BLaER1 (cell line): ENCODE measurements at regions not wholly inside any gene's neighbourhood (a gene's known extent, or its start where the extent isn't known, plus 50 kb on each side); places are given as distances from the start of the nearest gene placed in this dataset.

ENCODE experiments used
- H3K27ac ChIP-seq: shearing (Covaris generic); formaldehyde crosslinking; 2 replicates; pipeline ENCODE4 v1.8.1; 2022
- H3K27me3 ChIP-seq: shearing (Covaris generic); formaldehyde crosslinking; 2 replicates; pipeline ENCODE4 v1.8.1; 2022
- H3K36me3 ChIP-seq: shearing (Covaris generic); formaldehyde crosslinking; 2 replicates; pipeline ENCODE4 v1.8.1; 2022
- H3K4me1 ChIP-seq: shearing (Covaris generic); formaldehyde crosslinking; 2 replicates; pipeline ENCODE4 v1.8.1; 2022
- H3K4me2 ChIP-seq: shearing (Covaris generic); formaldehyde crosslinking; 2 replicates; pipeline ENCODE4 v1.8.1; 2022
- H3K4me3 ChIP-seq: shearing (Covaris generic); formaldehyde crosslinking; 2 replicates; pipeline ENCODE4 v1.8.1; 2022
- H3K9ac ChIP-seq: shearing (Covaris generic); formaldehyde crosslinking; 2 replicates; pipeline ENCODE4 v1.8.1; 2022
- H3K9me3 ChIP-seq: shearing (Covaris generic); formaldehyde crosslinking; 2 replicates; pipeline ENCODE4 v1.8.1; 2022
- H4K20me1 ChIP-seq: shearing (Covaris generic); formaldehyde crosslinking; 2 replicates; pipeline ENCODE4 v1.8.1; 2022
- Cebpa-rat ChIP-seq: shearing (Covaris generic); IDR thresholded peaks from 2 replicates; pipeline ENCODE4 v1.8.1; 2022

DNA sequence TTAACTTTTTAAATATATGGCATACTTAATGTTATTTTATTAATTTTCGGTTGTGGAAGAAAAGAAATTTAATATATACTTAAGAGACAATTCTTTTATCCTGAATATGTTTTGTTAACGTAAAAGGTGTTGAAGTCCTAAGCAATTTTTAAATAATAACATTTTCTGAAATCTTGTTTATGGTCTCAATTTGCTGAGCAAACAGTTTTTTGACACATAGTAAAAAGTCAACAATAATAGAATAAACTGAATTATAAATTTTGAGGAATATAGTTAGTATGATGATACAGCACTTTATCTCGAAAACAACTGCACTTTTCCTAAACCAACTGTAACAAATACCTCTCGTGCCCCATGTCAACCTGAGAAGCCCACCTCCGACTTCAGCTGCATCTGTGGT, 229.8 kb upstream of the TARS1 start:
- no peak for TF ChIP-seq Cebpa-rat
- no peak overlapping the region for H3K4me2 ChIP-seq
- H3K36me3 ChIP-seq: no peaks in the 10 kb centered on the region
- no peaks in the 10 kb centered on the region for H3K9me3 ChIP-seq
- H3K27me3 ChIP-seq: no peaks in the 10 kb centered on the region
- H3K4me3 ChIP-seq: no peak overlapping the region
- H3K4me1 ChIP-seq: peaks cover 31% of the 10 kb centered on the region
- H3K27ac ChIP-seq: no peak overlapping the region
- H3K9ac ChIP-seq: no peak overlapping the region
- H4K20me1 ChIP-seq: no peaks in the 10 kb centered on the region

- no peaks in the 10 kb centered on the region for H3K9me3 ChIP-seq
- H3K36me3 ChIP-seq: no peaks in the 10 kb centered on the region
- H3K4me2 ChIP-seq: peak overlapping the region; percentile 50
- H3K27me3 ChIP-seq: no peaks in the 10 kb centered on the region
- H3K4me3 ChIP-seq: no peak overlapping the region
- H3K4me1 ChIP-seq: peaks cover 31% of the 10 kb centered on the region
- no peak overlapping the region for H3K9ac ChIP-seq
- TF ChIP-seq Cebpa-rat: no peak
- peak overlapping the region; percentile 12 for H3K27ac ChIP-seq
- no peaks in the 10 kb centered on the region for H4K20me1 ChIP-seq
Measured at GRCh38 chr5:33212439-33212838, 228.3 kb upstream of the TARS1 start.

DNA sequence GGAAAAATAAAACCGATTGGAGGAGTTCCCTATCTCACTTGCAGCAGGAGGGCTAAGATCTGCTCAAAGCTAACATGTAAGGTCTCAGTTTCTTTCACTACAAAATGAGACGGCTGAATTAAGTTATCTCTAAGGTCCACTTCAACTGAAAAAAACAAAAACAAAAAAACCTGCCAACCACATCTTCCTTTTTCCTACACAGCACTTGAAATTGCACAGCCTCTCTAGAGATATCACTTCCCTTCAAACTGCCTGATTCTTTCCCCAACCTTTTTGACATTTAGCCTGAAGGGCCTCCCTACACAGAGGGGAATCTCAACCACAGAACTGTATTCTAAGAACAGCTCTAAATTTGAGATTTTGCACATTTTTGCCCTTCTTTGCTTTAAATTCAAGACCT, 227.9 kb upstream of the TARS1 start:
- Histone ChIP-seq H3K27ac (peak overlapping the region; percentile 12), H3K4me3 (no peak overlapping the region), H3K27me3 (no peaks in the 10 kb centered on the region), H3K9ac (no peak overlapping the region), H3K4me1 (peaks cover 31% of the 10 kb centered on the region), H4K20me1 (no peaks in the 10 kb centered on the region), H3K4me2 (peak overlapping the region; percentile 50), H3K36me3 (no peaks in the 10 kb centered on the region), H3K9me3 (no peaks in the 10 kb centered on the region)
- TF ChIP-seq Cebpa-rat: no peak

DNA sequence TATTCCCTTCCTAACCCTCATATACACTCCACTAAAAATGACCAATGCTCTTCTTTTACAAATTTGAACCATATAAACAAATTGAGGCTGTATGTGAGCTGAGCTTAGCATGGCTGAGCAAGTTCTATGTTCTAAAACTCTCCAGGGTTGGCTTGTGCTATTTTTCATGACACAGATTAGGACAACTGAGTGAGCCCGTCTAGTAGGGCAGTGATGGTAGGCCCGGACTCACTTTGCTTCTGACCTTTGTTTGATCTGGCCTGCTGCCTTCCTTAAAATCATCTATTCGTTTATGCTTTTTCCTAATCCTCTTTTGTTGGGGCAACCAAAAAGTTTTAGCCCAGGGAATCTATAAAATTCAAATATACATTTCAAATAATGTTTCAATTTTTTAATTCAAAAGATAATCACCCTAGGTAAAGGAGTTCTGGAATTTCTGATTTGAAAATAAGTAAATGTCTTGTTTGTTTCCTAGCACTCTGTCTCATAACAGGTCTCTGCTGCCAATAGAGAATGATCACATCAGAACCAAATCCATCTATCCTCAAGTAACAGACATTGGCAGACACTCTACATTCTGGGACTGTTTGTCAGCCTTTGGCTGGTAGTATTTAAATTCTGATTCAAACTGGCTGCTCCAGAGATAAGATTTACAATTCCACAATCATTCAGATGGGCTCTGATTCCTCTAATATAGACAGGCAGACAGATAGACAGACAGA, 217.0 kb upstream of the TARS1 start:
- TF ChIP-seq Cebpa-rat: no peak
- Histone ChIP-seq H3K27me3 (no peaks in the 10 kb centered on the region), H3K36me3 (no peaks in the 10 kb centered on the region)

DNA sequence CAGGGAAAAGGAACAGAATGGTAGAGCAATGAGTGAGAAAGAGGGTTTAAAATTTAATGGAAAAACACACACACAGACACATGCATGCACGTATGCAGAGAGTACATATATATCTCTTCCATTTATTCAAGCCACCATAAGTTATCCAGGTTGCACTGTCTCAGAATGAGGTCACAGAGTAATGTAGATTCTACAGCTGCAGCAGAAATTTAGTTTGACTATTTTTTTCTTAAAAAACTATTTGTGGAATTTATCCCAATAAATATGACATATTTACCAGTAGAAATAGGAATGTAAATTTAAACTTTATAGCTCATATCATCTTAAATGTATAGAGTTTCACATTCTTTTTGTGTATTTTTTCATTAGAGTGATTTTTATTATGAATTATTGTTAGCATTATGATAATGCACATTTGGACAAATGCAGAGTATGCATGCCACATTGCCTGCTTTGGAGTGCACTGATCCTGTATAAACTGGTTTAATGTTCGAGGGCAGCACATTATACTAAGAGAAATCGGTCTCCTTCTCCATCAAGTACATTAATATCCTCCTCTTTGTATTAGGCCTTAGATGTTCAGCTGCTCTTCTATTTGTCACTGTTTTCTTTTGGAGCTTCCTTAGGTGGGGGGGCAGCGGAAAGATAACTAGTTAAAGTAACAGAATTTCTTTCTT, 216.3 kb upstream of the TARS1 start:
- Histone ChIP-seq H3K4me2 (no peak overlapping the region), H3K36me3 (no peaks in the 10 kb centered on the region), H3K9ac (no peak overlapping the region), H3K9me3 (no peaks in the 10 kb centered on the region), H3K27ac (no peak overlapping the region), H3K4me1 (no peaks in the 10 kb centered on the region), H4K20me1 (no peaks in the 10 kb centered on the region), H3K27me3 (no peaks in the 10 kb centered on the region), H3K4me3 (no peak overlapping the region)
- no peak for TF ChIP-seq Cebpa-rat

More for the DNA sequence above, 217.0 kb upstream of the TARS1 start:
- Histone ChIP-seq H3K27ac (no peak overlapping the region), H3K9me3 (no peaks in the 10 kb centered on the region), H3K4me2 (no peak overlapping the region), H3K4me1 (no peaks in the 10 kb centered on the region), H3K9ac (no peak overlapping the region), H4K20me1 (no peaks in the 10 kb centered on the region), H3K4me3 (no peak overlapping the region)

DNA sequence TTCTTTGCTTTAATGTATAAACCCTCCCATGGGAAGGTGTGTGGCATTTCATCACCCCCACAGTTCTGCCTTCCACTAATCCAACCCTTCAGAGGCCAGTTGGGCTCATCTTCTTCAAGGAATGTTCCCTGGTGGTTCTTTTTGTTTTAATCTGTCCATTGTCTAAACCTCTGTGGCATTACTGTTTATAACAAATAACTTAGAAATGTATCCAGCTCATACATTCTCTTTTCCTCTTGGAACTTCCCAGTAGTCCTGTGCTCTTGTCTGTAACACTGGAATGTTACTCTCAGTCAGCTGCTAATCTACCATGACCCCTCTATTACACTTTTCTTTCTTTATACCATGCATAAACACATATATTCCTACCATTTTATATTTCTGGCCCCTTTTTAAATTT, 213.5 kb upstream of the TARS1 start:
- Histone ChIP-seq H3K36me3 (no peaks in the 10 kb centered on the region), H3K27me3 (no peaks in the 10 kb centered on the region), H3K27ac (no peak overlapping the region), H3K9ac (no peak overlapping the region), H3K4me1 (no peaks in the 10 kb centered on the region), H3K4me3 (no peak overlapping the region), H3K4me2 (no peak overlapping the region), H4K20me1 (no peaks in the 10 kb centered on the region), H3K9me3 (no peaks in the 10 kb centered on the region)
- TF ChIP-seq Cebpa-rat: no peak

GRCh38 chr5:33227746-33228145, 213.0 kb upstream of the TARS1 start:
- TF ChIP-seq Cebpa-rat: no peak
- Histone ChIP-seq H3K4me2 (no peak overlapping the region), H3K36me3 (no peaks in the 10 kb centered on the region), H3K27me3 (no peaks in the 10 kb centered on the region), H3K4me3 (no peak overlapping the region), H3K4me1 (no peaks in the 10 kb centered on the region), H3K9me3 (no peaks in the 10 kb centered on the region), H3K27ac (no peak overlapping the region), H4K20me1 (no peaks in the 10 kb centered on the region), H3K9ac (no peak overlapping the region)

GRCh38 chr5:33228149-33228548, 212.6 kb upstream of the TARS1 start:
- Histone ChIP-seq H3K27ac (no peak overlapping the region), H3K9ac (no peak overlapping the region), H3K4me2 (no peak overlapping the region), H3K36me3 (no peaks in the 10 kb centered on the region), H3K9me3 (no peaks in the 10 kb centered on the region), H3K27me3 (no peaks in the 10 kb centered on the region), H3K4me3 (no peak overlapping the region), H4K20me1 (no peaks in the 10 kb centered on the region), H3K4me1 (no peaks in the 10 kb centered on the region)
- no peak for TF ChIP-seq Cebpa-rat

DNA sequence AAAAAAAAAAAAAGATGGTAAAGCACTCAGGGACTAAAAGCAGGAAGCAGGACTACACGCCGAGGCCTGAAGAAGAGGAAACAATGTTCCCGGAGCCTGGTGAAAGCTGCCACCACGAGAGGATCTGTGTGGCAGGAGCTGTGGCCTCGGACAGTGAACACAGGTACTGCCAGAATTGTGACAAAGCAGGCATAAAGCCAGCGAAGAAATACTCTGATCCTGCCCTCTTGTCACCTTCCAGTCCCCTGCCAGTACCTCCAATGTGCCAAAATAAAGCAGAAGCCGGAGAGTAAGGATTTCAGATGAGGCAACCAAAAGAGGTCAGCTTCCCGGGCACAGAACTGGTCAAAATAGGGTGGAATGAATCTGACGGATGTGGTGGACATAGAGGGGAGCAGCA, 211.5 kb upstream of the TARS1 start:
- no peak overlapping the region for H3K27ac ChIP-seq
- no peaks in the 10 kb centered on the region for H3K36me3 ChIP-seq
- H4K20me1 ChIP-seq: no peaks in the 10 kb centered on the region
- H3K27me3 ChIP-seq: no peaks in the 10 kb centered on the region
- H3K4me2 ChIP-seq: no peak overlapping the region
- TF ChIP-seq Cebpa-rat: no peak
- 0 out of 2 replicates have a peak, but pooled peaks cover 4% of the 10 kb centered on the region for H3K9me3 ChIP-seq
- H3K4me3 ChIP-seq: no peak overlapping the region
- no peak overlapping the region for H3K9ac ChIP-seq
- no peaks in the 10 kb centered on the region for H3K4me1 ChIP-seq

GRCh38 chr5:33230467-33231078, 210.2 kb upstream of the TARS1 start:
- Histone ChIP-seq H3K9ac (no peak overlapping the region), H3K4me3 (no peak overlapping the region)
- TF ChIP-seq Cebpa-rat: no peak

More at GRCh38 chr5:33230467-33231078, 210.2 kb upstream of the TARS1 start:
- Histone ChIP-seq H3K36me3 (no peaks in the 10 kb centered on the region), H3K27ac (no peak overlapping the region), H3K9me3 (0 out of 2 replicates have a peak, but pooled peaks cover 4% of the 10 kb centered on the region), H3K27me3 (no peaks in the 10 kb centered on the region), H4K20me1 (no peaks in the 10 kb centered on the region), H3K4me2 (no peak overlapping the region), H3K4me1 (peaks cover under 1% of the 10 kb centered on the region; the same call in 1 of the 2 replicates)
